HG03103 (cell line): ENCODE measurements at regions not wholly inside any gene's neighbourhood (a gene's known extent, or its start where the extent isn't known, plus 50 kb on each side); places are given as distances from the start of the nearest gene placed in this dataset.
"Not testable (repeated sequence)": the region's sequence is repeated elsewhere in the genome, so short reads cannot be mapped to it uniquely, and the experiment has no call there.

ENCODE experiments used
- ATAC-seq: cut with Tn5 transposase; IDR thresholded peaks from one replicate; pipeline ENCODE4 v1.9.1; 2021; ENCODE audit warnings: low read depth; ENCODE audit not compliant: unreplicated experiment

GRCh38 chr7:73918926-73919693, 58.2 kb downstream of the TMEM270 start:
- ATAC-seq, result no peak

GRCh38 chr7:73919694-73920375, 58.9 kb downstream of the TMEM270 start:
- ATAC-seq, result no peak

- no peak for ATAC-seq
These were observed 59.6 kb downstream of the TMEM270 start for GRCh38 chr7:73920406-73921134.

GRCh38 chr7:73921623-73922528, 60.9 kb downstream of the TMEM270 start:
- ATAC-seq, result no peak

GRCh38 chr7:73928644-73929043, 67.7 kb downstream of the TMEM270 start:
- not testable (repeated sequence) for ATAC-seq

- no peak for ATAC-seq
These were observed 70.5 kb downstream of the TMEM270 start for GRCh38 chr7:73931502-73931901.

- no peak for ATAC-seq
These were observed 71.4 kb downstream of the TMEM270 start for GRCh38 chr7:73932364-73932763.

- ATAC-seq, result no peak
These were observed 72.1 kb downstream of the TMEM270 start for GRCh38 chr7:73933091-73933490.

GRCh38 chr7:73936967-73937366, 76.0 kb downstream of the TMEM270 start:
- ATAC-seq, result no peak

GRCh38 chr7:73937650-73938049, 76.7 kb downstream of the TMEM270 start:
- ATAC-seq, result not testable (repeated sequence)

GRCh38 chr7:73939528-73939927, 78.6 kb downstream of the TMEM270 start:
- no peak for ATAC-seq

- ATAC-seq, result no peak
These were observed 79.8 kb downstream of the TMEM270 start for GRCh38 chr7:73940701-73941238.

GRCh38 chr7:73941836-73942551, 81.0 kb downstream of the TMEM270 start:
- ATAC-seq, result no peak

GRCh38 chr7:73945022-73945421, 83.0 kb upstream of the ELN start:
- no peak for ATAC-seq

- ATAC-seq, result no peak
These were observed 79.7 kb upstream of the ELN start for GRCh38 chr7:73948287-73948686.

GRCh38 chr7:73952266-73952665, 75.7 kb upstream of the ELN start:
- no peak for ATAC-seq

GRCh38 chr7:73954181-73954580, 73.8 kb upstream of the ELN start:
- ATAC-seq, result no peak

GRCh38 chr7:73954861-73955260, 73.1 kb upstream of the ELN start:
- ATAC-seq, result no peak

GRCh38 chr7:73960548-73960947, 67.4 kb upstream of the ELN start:
- ATAC-seq, result no peak
